KOPT-K1 (cell line): ENCODE measurements at regions not wholly inside any gene's neighbourhood (a gene's known extent, or its start where the extent isn't known, plus 50 kb on each side); places are given as distances from the start of the nearest gene placed in this dataset.

ENCODE experiments used
- H3K27ac ChIP-seq: fragments of 200-600 bp; sonication (generic); 2 replicates; pipeline ENCODE4 v1.5.1; 2016; ENCODE audit warnings: antibody characterized with exemption, mild to moderate bottlenecking, low read depth, low read length; ENCODE audit not compliant: poor library complexity, severe bottlenecking
- H3K36me3 ChIP-seq: fragments of 200-600 bp; sonication (generic); 2 replicates; pipeline ENCODE4 v1.5.1; 2017; ENCODE audit warnings: antibody characterized with exemption, mild to moderate bottlenecking, low read length, moderate library complexity; ENCODE audit not compliant: insufficient read depth
- H3K9me3 ChIP-seq: fragments of 200-600 bp; sonication (generic); 2 replicates; pipeline ENCODE4 v1.5.1; 2017; ENCODE audit warnings: antibody characterized with exemption, low read length, mild to moderate bottlenecking; ENCODE audit not compliant: insufficient read depth, poor library complexity, severe bottlenecking

DNA sequence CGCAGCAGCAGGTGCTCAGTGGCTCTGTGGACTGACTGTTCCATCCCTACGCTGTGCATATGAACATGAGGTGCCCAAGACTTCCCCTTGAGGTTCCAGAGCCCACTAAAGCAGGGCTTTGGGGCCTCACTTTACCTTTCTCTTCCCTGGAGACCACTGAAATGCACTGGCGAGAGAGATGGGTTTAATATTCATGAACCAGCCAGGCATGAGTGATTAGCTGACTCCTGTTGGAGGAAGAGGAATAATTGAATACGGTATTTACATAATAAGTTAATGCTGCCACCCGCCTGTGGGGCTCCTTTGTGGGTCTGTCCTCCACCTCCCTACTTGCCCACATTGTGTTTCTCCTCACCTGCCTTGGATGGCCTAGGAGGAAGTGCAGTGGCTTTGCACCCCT is 263.4 kb downstream of the TLE3 start:
- H3K36me3 ChIP-seq = no peaks in the 10 kb centered on the region

DNA sequence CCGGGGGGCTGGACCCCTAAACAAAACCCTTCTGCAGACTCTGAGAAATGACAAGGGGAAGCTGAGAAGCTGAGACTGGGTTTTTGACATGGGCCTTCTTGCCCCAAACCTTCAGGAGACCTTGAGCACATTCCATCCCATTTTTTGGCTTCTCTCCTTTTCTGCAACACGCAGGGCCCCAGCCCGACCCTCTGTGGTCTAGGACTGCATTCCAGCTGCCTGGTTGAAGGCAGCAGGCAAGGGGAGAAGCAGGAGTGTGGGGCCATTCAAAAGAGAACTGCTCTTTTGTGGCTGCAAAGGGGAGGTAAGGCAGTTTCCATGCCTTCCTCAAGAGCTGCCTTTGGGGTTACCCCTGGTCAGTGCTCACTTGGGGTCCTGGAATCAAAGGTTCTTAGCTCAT is 263.0 kb downstream of the TLE3 start:
- H3K27ac ChIP-seq = no peak overlapping the region
- no peaks in the 10 kb centered on the region for H3K36me3 ChIP-seq
- H3K9me3 ChIP-seq = no peaks in the 10 kb centered on the region

More for the DNA sequence above, 263.4 kb downstream of the TLE3 start:
- H3K9me3 ChIP-seq = no peaks in the 10 kb centered on the region
- no peak overlapping the region for H3K27ac ChIP-seq

- H3K27ac ChIP-seq = no peak overlapping the region
- H3K9me3 ChIP-seq = no peaks in the 10 kb centered on the region
- no peaks in the 10 kb centered on the region for H3K36me3 ChIP-seq
Measured at GRCh38 chr15:69836048-69836447, 261.7 kb downstream of the TLE3 start.

DNA sequence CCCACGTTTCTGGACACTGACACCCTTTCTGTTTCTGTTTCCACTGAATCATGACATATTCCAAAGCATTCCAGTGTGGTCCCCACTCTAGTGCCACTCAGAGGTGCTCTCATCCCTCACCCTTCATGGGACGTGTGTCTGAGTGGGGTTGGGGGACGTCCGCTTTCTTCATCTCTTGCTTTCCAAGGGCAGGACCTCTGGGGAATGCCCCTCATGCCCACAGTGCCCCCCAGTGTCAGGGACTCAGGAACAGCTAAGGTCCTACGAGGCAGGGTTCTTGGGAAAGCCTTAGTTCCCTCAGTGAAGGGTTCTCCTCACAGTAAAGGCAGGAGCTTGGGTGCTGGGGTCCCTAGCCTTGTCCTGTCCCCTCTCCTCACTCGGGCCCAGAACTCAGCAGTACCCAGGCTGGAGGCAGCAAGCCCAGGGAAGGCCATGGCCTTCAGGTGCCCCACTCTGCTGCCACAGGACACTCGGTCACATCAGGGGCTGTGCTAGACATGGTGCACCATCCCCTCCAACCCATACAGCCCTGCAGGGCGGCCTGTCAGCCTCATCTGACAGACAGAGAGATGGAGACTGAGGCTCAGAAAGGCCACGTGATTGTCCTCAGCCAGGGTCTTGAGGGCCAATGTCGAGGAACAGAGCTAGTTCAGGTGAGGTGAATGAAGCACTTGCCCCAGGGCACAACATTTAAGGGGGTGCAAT is 261.0 kb downstream of the TLE3 start:
- Histone ChIP-seq H3K27ac (no peak overlapping the region), H3K9me3 (no peaks in the 10 kb centered on the region), H3K36me3 (no peaks in the 10 kb centered on the region)

DNA sequence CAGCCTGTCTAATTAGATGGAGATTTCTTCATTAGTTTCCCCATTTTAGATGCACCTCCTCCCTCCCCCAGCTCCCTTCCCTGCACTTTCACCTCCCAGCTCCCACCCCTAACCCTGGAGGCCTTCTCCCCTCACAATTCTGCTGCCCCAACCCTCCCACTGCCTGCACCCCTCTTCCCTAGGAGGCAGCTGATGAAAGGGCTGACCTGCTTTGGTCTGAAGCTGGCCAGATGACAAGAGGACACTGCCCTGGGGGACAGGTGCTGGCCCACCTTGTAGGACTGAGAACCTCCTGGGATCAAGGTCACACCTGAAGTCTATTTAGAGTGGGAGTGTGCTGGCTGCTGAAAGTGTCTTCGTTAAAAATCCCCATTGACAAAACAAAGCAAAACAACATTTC is 259.4 kb downstream of the TLE3 start:
- Histone ChIP-seq H3K36me3 (no peaks in the 10 kb centered on the region), H3K9me3 (no peaks in the 10 kb centered on the region), H3K27ac (no peak overlapping the region)

DNA sequence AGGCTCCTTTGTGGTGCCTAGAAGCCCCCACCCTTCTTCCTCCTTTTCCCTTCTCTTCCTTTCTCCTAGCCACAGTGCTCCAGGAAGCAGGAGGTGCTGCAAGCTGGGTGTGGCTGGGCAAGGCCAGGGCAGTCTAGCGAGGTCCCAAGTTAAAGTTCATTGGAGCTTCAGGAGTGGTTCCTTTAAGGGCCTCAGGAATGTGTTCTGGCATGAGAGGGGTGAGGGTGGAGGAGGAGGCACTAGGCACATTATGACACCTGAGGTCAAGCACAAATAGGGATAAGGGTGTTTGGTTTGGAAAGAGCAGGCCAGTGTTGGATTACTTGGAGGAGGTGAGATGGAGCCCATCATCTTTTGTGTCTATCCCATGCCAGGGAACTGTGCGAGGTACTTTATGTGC is 258.7 kb downstream of the TLE3 start:
- no peaks in the 10 kb centered on the region for H3K9me3 ChIP-seq
- H3K27ac ChIP-seq = no peak overlapping the region
- H3K36me3 ChIP-seq = no peaks in the 10 kb centered on the region

DNA sequence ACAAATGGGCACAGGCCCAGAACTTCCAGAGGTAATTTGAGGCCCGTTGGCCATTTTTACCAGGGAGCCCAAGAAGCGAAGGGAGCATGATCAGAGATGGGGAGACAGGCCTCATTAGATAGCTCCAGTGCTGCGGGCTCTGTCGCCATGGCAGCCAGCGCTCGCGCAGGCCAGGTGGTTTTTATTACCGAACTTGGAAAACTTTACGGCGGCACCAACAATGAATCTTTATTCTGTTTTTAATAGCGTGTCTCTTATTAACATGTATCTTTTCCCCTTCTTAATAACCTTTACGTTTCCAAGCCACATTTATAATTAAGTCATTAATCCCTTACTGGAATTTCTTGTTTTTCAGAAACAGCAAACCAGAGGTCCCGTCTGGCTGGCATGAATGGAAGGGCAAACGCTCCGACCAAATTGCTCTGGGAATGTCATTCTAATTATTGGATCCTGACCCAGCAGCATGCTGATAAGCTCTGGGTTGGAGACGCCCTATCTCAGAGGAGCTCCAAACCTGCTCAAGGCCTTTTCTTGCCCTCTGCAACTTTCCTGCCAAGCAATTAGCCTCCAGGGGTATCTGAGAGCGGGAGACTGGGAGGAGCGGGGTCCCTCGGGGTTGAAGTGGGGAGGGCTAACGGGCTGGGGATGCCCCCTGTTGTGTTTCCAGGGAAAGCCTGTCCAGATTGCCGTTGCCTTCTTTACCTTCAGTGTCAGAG is 256.4 kb downstream of the TLE3 start:
- H3K36me3 ChIP-seq = no peaks in the 10 kb centered on the region
- no peak overlapping the region for H3K27ac ChIP-seq
- H3K9me3 ChIP-seq = no peaks in the 10 kb centered on the region

- no peak overlapping the region for H3K27ac ChIP-seq
- H3K36me3 ChIP-seq = no peaks in the 10 kb centered on the region
- no peaks in the 10 kb centered on the region for H3K9me3 ChIP-seq
Measured at GRCh38 chr15:69842851-69843250, 254.9 kb downstream of the TLE3 start.

DNA sequence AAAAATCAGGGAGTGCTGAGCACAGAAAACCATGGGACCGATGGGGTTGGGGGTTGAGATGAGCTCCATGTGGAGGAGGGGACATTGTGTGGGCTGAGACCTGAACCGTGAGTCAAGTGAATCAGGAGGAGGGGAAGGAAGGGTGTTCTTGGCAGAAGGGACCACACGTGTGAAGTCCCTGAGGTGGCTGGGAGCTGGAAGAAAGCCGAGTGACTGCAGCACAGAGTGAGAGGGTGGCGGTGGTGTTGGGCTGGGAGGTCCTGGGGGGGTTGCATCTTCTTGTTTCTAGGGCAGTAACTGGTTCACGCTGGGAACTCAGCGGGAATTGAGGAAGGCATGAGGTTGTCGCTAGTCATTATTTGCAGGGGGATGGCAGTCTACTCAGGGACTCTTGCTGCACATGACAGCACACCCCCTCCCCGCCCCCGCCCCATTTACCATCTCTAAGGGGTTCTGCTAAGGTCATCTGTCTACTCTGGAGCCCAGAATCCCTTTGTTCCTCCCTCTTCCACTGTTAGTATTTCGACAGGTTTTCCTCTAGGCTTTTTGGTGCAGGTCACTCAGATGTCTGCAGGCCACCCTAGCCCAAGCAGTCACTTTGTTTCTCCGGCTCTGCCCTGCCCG is 254.3 kb downstream of the TLE3 start:
- Histone ChIP-seq H3K36me3 (no peaks in the 10 kb centered on the region), H3K27ac (no peak overlapping the region), H3K9me3 (no peaks in the 10 kb centered on the region)

DNA sequence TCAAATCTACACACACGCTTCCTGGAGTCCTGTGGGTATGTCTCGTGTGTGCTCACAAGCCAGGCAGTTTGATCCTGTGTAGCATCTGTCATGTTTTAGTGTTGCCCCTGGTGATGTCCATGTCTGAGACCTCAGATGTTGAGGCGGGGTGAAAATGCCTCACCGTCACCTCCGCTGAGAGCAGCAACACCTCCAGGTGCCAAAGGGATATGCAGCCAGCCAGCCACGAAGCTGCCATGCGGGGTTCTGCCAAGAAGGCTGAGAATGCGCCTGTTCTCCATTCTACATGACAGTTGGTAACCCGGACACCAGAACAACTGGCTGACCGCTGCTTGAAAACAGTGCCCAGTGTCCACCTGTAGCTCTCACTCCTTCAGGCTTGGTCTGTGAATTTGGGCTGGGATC is 253.8 kb downstream of the TLE3 start:
- no peaks in the 10 kb centered on the region for H3K36me3 ChIP-seq
- no peaks in the 10 kb centered on the region for H3K9me3 ChIP-seq
- no peak overlapping the region for H3K27ac ChIP-seq

DNA sequence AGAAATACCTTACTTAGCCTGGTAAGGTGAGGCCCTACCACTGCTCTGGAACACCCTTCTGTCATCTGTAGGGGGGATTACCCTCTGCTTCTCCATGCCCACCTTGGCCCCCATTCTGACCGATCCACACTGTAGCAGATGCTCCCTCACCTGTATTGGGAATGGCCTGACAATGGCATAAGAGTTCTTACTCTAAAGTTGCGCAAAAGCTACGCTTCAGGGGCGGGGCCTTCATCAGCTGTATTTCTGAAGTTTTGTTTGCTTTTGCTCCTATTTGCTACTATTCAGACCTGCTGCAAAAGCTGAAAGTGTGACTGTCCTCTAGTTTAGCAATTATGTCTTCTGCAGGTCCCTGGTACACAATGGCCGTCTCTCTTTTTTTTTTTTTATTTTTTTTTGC is 252.6 kb downstream of the TLE3 start:
- Histone ChIP-seq H3K36me3 (no peaks in the 10 kb centered on the region), H3K27ac (no peak overlapping the region), H3K9me3 (no peaks in the 10 kb centered on the region)

DNA sequence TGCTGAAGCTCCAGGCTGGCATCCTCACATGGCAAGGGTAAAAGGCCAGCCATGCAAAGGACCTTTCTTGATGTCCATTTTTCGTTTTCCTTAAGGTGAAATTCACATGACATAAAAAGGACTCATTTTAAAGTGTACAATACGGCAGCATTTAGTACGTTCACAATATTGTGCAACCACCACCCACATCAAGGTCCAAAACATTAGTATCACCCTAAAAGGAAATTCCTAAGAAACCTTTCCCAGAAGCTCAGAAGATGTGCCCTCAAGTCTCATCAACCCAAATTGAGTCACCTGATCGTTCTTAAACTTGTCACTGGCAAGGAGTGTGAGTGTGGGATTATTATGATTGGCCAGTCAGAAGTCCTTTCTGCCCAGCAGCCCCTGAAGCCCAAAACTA is 250.1 kb downstream of the TLE3 start:
- no peaks in the 10 kb centered on the region for H3K9me3 ChIP-seq
- H3K27ac ChIP-seq = no peak overlapping the region
- H3K36me3 ChIP-seq = no peaks in the 10 kb centered on the region

GRCh38 chr15:69848096-69848495 is 249.6 kb downstream of the TLE3 start:
- H3K27ac ChIP-seq = no peak overlapping the region
- H3K36me3 ChIP-seq = no peaks in the 10 kb centered on the region
- H3K9me3 ChIP-seq = no peaks in the 10 kb centered on the region

DNA sequence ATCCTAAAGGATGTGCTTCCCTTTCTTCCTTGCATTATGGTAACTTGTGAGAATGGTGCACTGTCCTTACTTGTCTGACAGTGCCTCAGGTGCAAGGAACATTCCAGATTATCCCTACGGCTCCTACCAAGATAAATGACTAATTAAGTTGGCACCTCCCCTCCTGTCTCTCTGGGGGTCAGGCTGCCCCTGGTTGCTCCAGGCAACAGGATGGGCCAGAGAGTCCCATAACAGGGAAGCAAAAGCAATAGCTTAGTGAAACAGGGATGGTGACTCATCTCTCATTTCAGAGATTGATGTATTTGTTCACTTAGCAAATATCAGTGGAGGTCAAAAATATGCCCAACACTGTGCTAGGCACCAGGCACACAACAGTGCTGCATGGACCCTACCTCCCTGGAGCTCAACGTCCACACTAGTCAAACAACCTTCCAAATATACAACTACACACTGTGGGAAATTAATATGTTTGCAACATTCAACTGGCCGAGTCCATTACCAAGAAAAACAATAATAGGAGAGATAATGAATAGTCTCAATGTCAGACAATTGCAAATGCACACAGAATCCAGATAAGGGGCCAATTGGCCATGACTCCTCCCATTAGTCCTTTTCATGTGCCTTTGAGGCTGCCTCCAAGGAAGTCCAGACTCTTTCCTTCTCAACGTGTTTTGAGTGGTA is 249.0 kb downstream of the TLE3 start:
- Histone ChIP-seq H3K36me3 (no peaks in the 10 kb centered on the region), H3K27ac (no peak overlapping the region), H3K9me3 (no peaks in the 10 kb centered on the region)

DNA sequence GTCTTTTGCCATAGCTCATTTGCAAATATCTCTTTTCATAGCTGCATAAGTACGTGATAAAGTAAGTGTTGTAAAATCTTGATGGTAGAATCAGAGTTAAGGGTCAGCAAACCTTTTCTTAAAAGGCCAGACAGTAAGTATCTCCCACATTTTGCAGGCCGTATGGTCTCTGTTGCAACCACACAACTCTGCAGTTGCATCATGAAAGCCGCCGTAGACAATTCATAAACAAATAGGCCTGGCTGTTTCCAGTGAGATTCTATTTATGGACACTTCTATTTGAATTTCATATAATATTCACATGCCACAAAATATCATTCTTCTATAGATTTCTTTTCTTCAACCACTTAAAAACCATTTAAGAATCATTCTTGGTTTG is 248.5 kb downstream of the TLE3 start:
- H3K9me3 ChIP-seq = no peaks in the 10 kb centered on the region
- no peak overlapping the region for H3K27ac ChIP-seq
- no peaks in the 10 kb centered on the region for H3K36me3 ChIP-seq
